Fibroblast of upper back skin (primary cell): ENCODE measurements at regions not wholly inside any gene's neighbourhood (a gene's known extent, or its start where the extent isn't known, plus 50 kb on each side); places are given as distances from the start of the nearest gene placed in this dataset.

ENCODE experiments used
- DNase-seq: peaks from one replicate; pipeline ENCODE4 v3.0.0-alpha.2; 2013

- DNase-seq, result peak; percentile 50
Measured at GRCh38 chr3:25056803-25057351, 371.2 kb upstream of the RARB start.

- DNase-seq, result peak; percentile 51
Measured at GRCh38 chr3:25057379-25057778, 370.7 kb upstream of the RARB start.

GRCh38 chr3:25064681-25065080 lies 363.4 kb upstream of the RARB start:
- DNase-seq, result peak; percentile 43

GRCh38 chr3:25069970-25070369 lies 358.1 kb upstream of the RARB start:
- DNase-seq, result no peak

GRCh38 chr3:25071846-25072245 lies 356.2 kb upstream of the RARB start:
- no peak for DNase-seq

- DNase-seq, result no peak
Measured at GRCh38 chr3:25073423-25073822, 354.6 kb upstream of the RARB start.

- DNase-seq, result no peak
Measured at GRCh38 chr3:25074149-25074548, 353.9 kb upstream of the RARB start.

GRCh38 chr3:25080461-25080860 lies 347.6 kb upstream of the RARB start:
- DNase-seq, result peak; percentile 64

- no peak for DNase-seq
Measured at GRCh38 chr3:25084016-25084415, 344.0 kb upstream of the RARB start.

GRCh38 chr3:25086721-25087120 lies 341.3 kb upstream of the RARB start:
- no peak for DNase-seq

- DNase-seq, result no peak
Measured at GRCh38 chr3:25088284-25088683, 339.8 kb upstream of the RARB start.

GRCh38 chr3:25090698-25091453 lies 337.2 kb upstream of the RARB start:
- DNase-seq, result no peak

- no peak for DNase-seq
Measured at GRCh38 chr3:25091934-25092333, 336.1 kb upstream of the RARB start.

GRCh38 chr3:25094932-25095685 lies 333.0 kb upstream of the RARB start:
- DNase-seq, result peak; percentile 29

GRCh38 chr3:25096536-25096935 lies 331.5 kb upstream of the RARB start:
- no peak for DNase-seq

GRCh38 chr3:25097023-25097422 lies 331.0 kb upstream of the RARB start:
- no peak for DNase-seq

GRCh38 chr3:25099666-25100065 lies 328.4 kb upstream of the RARB start:
- DNase-seq, result no peak

- peak; percentile 7 for DNase-seq
Measured at GRCh38 chr3:25103391-25103790, 324.7 kb upstream of the RARB start.

- DNase-seq, result no peak
Measured at GRCh38 chr3:25107918-25108617, 320.0 kb upstream of the RARB start.

GRCh38 chr3:25110642-25111041 lies 317.4 kb upstream of the RARB start:
- DNase-seq, result no peak

- DNase-seq, result no peak
Measured at GRCh38 chr3:25113891-25114290, 314.2 kb upstream of the RARB start.

GRCh38 chr3:25114532-25114931 lies 313.5 kb upstream of the RARB start:
- no peak for DNase-seq

- no peak for DNase-seq
Measured at GRCh38 chr3:25117005-25117593, 311.0 kb upstream of the RARB start.
